CD4-positive, alpha-beta T cell treated with Interleukin-10 for 1 hour (primary cell): ENCODE measurements at regions not wholly inside any gene's neighbourhood (a gene's known extent, or its start where the extent isn't known, plus 50 kb on each side); places are given as distances from the start of the nearest gene placed in this dataset.

Source experiments
- DNase-seq: peaks from one replicate; pipeline ENCODE4 v3.0.0-alpha.2; 2020

- no peak for DNase-seq
These were observed 210.3 kb downstream of the UBE2E3 start for GRCh38 chr2:181190711-181191110.

- no peak for DNase-seq
These were observed 213.1 kb downstream of the UBE2E3 start for GRCh38 chr2:181193550-181193949.

GRCh38 chr2:181196401-181196800 lies 216.0 kb downstream of the UBE2E3 start:
- DNase-seq: no peak

- DNase-seq: peak; percentile 17
These were observed 216.8 kb downstream of the UBE2E3 start for GRCh38 chr2:181197140-181197760.

GRCh38 chr2:181198183-181198864 lies 217.9 kb downstream of the UBE2E3 start:
- DNase-seq: peak; percentile 28

GRCh38 chr2:181203412-181203811 lies 223.0 kb downstream of the UBE2E3 start:
- DNase-seq: no peak

- no peak for DNase-seq
These were observed 223.5 kb downstream of the UBE2E3 start for GRCh38 chr2:181203916-181204315.

GRCh38 chr2:181218401-181218821 lies 238.0 kb downstream of the UBE2E3 start:
- DNase-seq: no peak

GRCh38 chr2:181223234-181223633 lies 234.0 kb upstream of the ITGA4 start:
- peak; percentile 46 for DNase-seq

GRCh38 chr2:181224866-181225265 lies 232.3 kb upstream of the ITGA4 start:
- DNase-seq: peak; percentile 64

GRCh38 chr2:181228661-181229060 lies 228.5 kb upstream of the ITGA4 start:
- DNase-seq: no peak

- no peak for DNase-seq
These were observed 226.0 kb upstream of the ITGA4 start for GRCh38 chr2:181231151-181231550.

GRCh38 chr2:181231886-181232621 lies 225.1 kb upstream of the ITGA4 start:
- DNase-seq: no peak

GRCh38 chr2:181234487-181234891 lies 222.7 kb upstream of the ITGA4 start:
- no peak for DNase-seq

- DNase-seq: no peak
These were observed 222.2 kb upstream of the ITGA4 start for GRCh38 chr2:181235011-181235410.

GRCh38 chr2:181235683-181236459 lies 221.3 kb upstream of the ITGA4 start:
- no peak for DNase-seq

GRCh38 chr2:181239201-181239799 lies 217.9 kb upstream of the ITGA4 start:
- peak; percentile 57 for DNase-seq

GRCh38 chr2:181240844-181241243 lies 216.3 kb upstream of the ITGA4 start:
- DNase-seq: no peak

GRCh38 chr2:181241366-181241765 lies 215.8 kb upstream of the ITGA4 start:
- DNase-seq: no peak

- no peak for DNase-seq
These were observed 215.4 kb upstream of the ITGA4 start for GRCh38 chr2:181241797-181242196.

GRCh38 chr2:181242262-181242661 lies 214.9 kb upstream of the ITGA4 start:
- DNase-seq: no peak

- no peak for DNase-seq
These were observed 213.9 kb upstream of the ITGA4 start for GRCh38 chr2:181243319-181243718.

- no peak for DNase-seq
These were observed 206.5 kb upstream of the ITGA4 start for GRCh38 chr2:181250691-181251090.
